ENCODE measurements at regions not wholly inside any gene's neighbourhood (a gene's known extent, or its start where the extent isn't known, plus 50 kb on each side); places are given as distances from the start of the nearest gene placed in this dataset.

GRCh38 chr2:40877734-40878288 lies 425.9 kb upstream of the SLC8A1 start:
- Mint-ChIP-seq H3K4me3 (no peak overlapping the region), H3K9me3 (no peaks in the 10 kb centered on the region), H3K27me3 (ENCODE audit: insufficient read depth) (no peaks in the 10 kb centered on the region)

GRCh38 chr2:40879305-40879704 lies 427.4 kb upstream of the SLC8A1 start:
- Mint-ChIP-seq H3K4me1 (ENCODE audit: low read depth) (peaks cover 7% of the 10 kb centered on the region; the same call in 1 of the 2 replicates), H3K36me3 (ENCODE audit: low read depth) (no peaks in the 10 kb centered on the region), H3K9me3 (no peaks in the 10 kb centered on the region), H3K27ac (no peak overlapping the region), H3K27me3 (ENCODE audit: insufficient read depth) (no peaks in the 10 kb centered on the region), H3K4me3 (no peak overlapping the region)
- no peak for DNase-seq
- TF ChIP-seq CTCF (IDR thresholded peaks at IDR 0.05): no peak

More at GRCh38 chr2:40877734-40878288, 425.9 kb upstream of the SLC8A1 start:
- TF ChIP-seq CTCF (IDR thresholded peaks at IDR 0.05): no peak
- peaks cover 7% of the 10 kb centered on the region; the same call in 1 of the 2 replicates for H3K4me1 Mint-ChIP-seq (ENCODE audit: low read depth)
- H3K27ac Mint-ChIP-seq: no peak overlapping the region
- DNase-seq: no peak
- no peaks in the 10 kb centered on the region for H3K36me3 Mint-ChIP-seq (ENCODE audit: low read depth)

- DNase-seq: no peak
- Mint-ChIP-seq H3K27me3 (ENCODE audit: insufficient read depth) (peaks cover 5% of the 10 kb centered on the region; the same call in 1 of the 2 replicates), H3K27ac (no peak overlapping the region), H3K4me3 (no peak overlapping the region), H3K9me3 (no peaks in the 10 kb centered on the region), H3K36me3 (ENCODE audit: low read depth) (no peaks in the 10 kb centered on the region), H3K4me1 (ENCODE audit: low read depth) (no peaks in the 10 kb centered on the region)
- TF ChIP-seq CTCF (IDR thresholded peaks at IDR 0.05): no peak
These were observed 434.2 kb upstream of the SLC8A1 start for GRCh38 chr2:40886100-40886499.

- no peaks in the 10 kb centered on the region for H3K36me3 Mint-ChIP-seq (ENCODE audit: low read depth)
- DNase-seq: no peak
- TF ChIP-seq CTCF (IDR thresholded peaks at IDR 0.05): no peak
- H3K27ac Mint-ChIP-seq: no peak overlapping the region
- H3K4me1 Mint-ChIP-seq (ENCODE audit: low read depth): no peaks in the 10 kb centered on the region
- H3K9me3 Mint-ChIP-seq: no peaks in the 10 kb centered on the region
- H3K4me3 Mint-ChIP-seq: no peak overlapping the region
- H3K27me3 Mint-ChIP-seq (ENCODE audit: insufficient read depth): peaks cover 5% of the 10 kb centered on the region; the same call in 1 of the 2 replicates
These were observed 434.8 kb upstream of the SLC8A1 start for GRCh38 chr2:40886655-40887054.

GRCh38 chr2:40896358-40896757 lies 444.5 kb upstream of the SLC8A1 start:
- Mint-ChIP-seq H3K9me3 (no peaks in the 10 kb centered on the region), H3K4me1 (ENCODE audit: low read depth) (no peaks in the 10 kb centered on the region), H3K4me3 (no peak overlapping the region), H3K36me3 (ENCODE audit: low read depth) (no peaks in the 10 kb centered on the region), H3K27ac (no peak overlapping the region), H3K27me3 (ENCODE audit: insufficient read depth) (peaks cover 3% of the 10 kb centered on the region; the same call in 1 of the 2 replicates)
- no peak for DNase-seq
- no peak for TF ChIP-seq CTCF (IDR thresholded peaks at IDR 0.05)

Measured in HFFc6 (cell line).